SU-DHL-6 (cell line): ENCODE measurements at regions not wholly inside any gene's neighbourhood (a gene's known extent, or its start where the extent isn't known, plus 50 kb on each side); places are given as distances from the start of the nearest gene placed in this dataset.

ENCODE experiments used
- H2AFZ ChIP-seq: fragments of 200-600 bp; sonication (generic); 2 replicates; pipeline ENCODE4 v1.6.1; 2014; ENCODE audit warnings: low read depth, mild to moderate bottlenecking, moderate library complexity, mixed read lengths, antibody characterized with exemption, low read length; ENCODE audit not compliant: severe bottlenecking
- H3F3A ChIP-seq: fragments of 200-600 bp; shearing (Covaris generic); 2 replicates; pipeline ENCODE4 v1.6.0; 2016; ENCODE audit warnings: antibody characterized with exemption, mild to moderate bottlenecking; ENCODE audit not compliant: insufficient read depth
- H3K27ac ChIP-seq: fragments of 200-600 bp; sonication (generic); 2 replicates; pipeline ENCODE4 v1.5.1; 2016; ENCODE audit warnings: low read depth, mild to moderate bottlenecking, low read length, moderate library complexity, mixed read lengths
- H3K27me3 ChIP-seq: fragments of 200-600 bp; sonication (generic), shearing (Covaris generic); 2 replicates; pipeline ENCODE4 v1.6.0; 2014; ENCODE audit warnings: mild to moderate bottlenecking, low read length
- H3K36me3 ChIP-seq: fragments of 200-600 bp; sonication (generic); 2 replicates; pipeline ENCODE4 v1.6.1; 2014; ENCODE audit warnings: mild to moderate bottlenecking, low read length, mixed read lengths
- H3K4me2 ChIP-seq: fragments of 300-600, 200-600 bp; shearing (Covaris generic), sonication (generic); 2 replicates; pipeline ENCODE4 v1.6.0; 2014; ENCODE audit warnings: low read length, low read depth, mild to moderate bottlenecking; ENCODE audit not compliant: poor library complexity, severe bottlenecking
- H3K4me3 ChIP-seq: fragments of 200-600 bp; sonication (generic); 2 replicates; pipeline ENCODE4 v1.5.1; 2014; ENCODE audit warnings: antibody characterized with exemption, low read length, mild to moderate bottlenecking, mixed read lengths; ENCODE audit not compliant: insufficient read depth, poor library complexity, severe bottlenecking
- H3K79me2 ChIP-seq: fragments of 200-600 bp; sonication (generic); 2 replicates; pipeline ENCODE4 v1.6.1; 2014; ENCODE audit warnings: mild to moderate bottlenecking, low read length, moderate library complexity; ENCODE audit not compliant: insufficient read depth
- H3K9ac ChIP-seq: fragments of 200-600 bp; sonication (generic); 2 replicates; pipeline ENCODE4 v1.7.0; 2014; ENCODE audit warnings: mild to moderate bottlenecking, low read length
- H3K9me2 ChIP-seq: fragments of 200-600 bp; sonication (generic); replicated peaks from 2 replicates; pipeline ENCODE4 v1.6.1; 2014; ENCODE audit warnings: low read length; ENCODE audit not compliant: insufficient read depth
- H3K9me3 ChIP-seq: fragments of 200-600 bp; sonication (generic); 2 replicates; pipeline ENCODE4 v1.6.1; 2014; ENCODE audit warnings: low read length, mixed read lengths; ENCODE audit not compliant: insufficient read depth
- H4K20me1 ChIP-seq: fragments of 200-600 bp; sonication (generic); 2 replicates; pipeline ENCODE4 v1.6.1; 2014; ENCODE audit warnings: low read depth, mild to moderate bottlenecking, antibody characterized with exemption, low read length, moderate library complexity, mixed read lengths
- CTCF ChIP-seq: fragments of 200-600 bp; sonication (generic); IDR thresholded peaks from one replicate; pipeline ENCODE4 v1.5.1; 2017; ENCODE audit warnings: antibody characterized with exemption, mild to moderate bottlenecking, low read length, moderate library complexity; ENCODE audit not compliant: insufficient read depth, poor library complexity, severe bottlenecking
- EZH2phosphoT487 ChIP-seq: fragments of 200-600 bp; sonication (generic), shearing (Covaris generic); conservative IDR thresholded peaks from 2 replicates; pipeline ENCODE4 v1.6.1; 2018; ENCODE audit warnings: mild to moderate bottlenecking, antibody characterized with exemption, low read length, moderate library complexity, mixed read lengths

- Histone ChIP-seq H3K36me3 (no peaks in the 10 kb centered on the region), H3K27ac (no peak overlapping the region), H3K9me3 (no peaks in the 10 kb centered on the region; the same call in 1 of the 2 replicates), H3K9ac (no peak overlapping the region), H3K9me2 (no peaks in the 10 kb centered on the region), H2AFZ (no peak overlapping the region), H3K79me2 (no peaks in the 10 kb centered on the region), H3K27me3 (no peaks in the 10 kb centered on the region), H3F3A (no peaks in the 10 kb centered on the region), H3K4me2 (no peak overlapping the region), H3K4me3 (no peak overlapping the region), H4K20me1 (no peaks in the 10 kb centered on the region)
- TF ChIP-seq EZH2phosphoT487 (no peak), CTCF (no peak)
Measured at GRCh38 chr11:27277843-27278242, 85.2 kb downstream of the CCDC34 start.

GRCh38 chr11:27276141-27276540, 86.9 kb downstream of the CCDC34 start:
- no peaks in the 10 kb centered on the region for H3F3A ChIP-seq
- H3K4me2 ChIP-seq = no peak overlapping the region
- H3K27ac ChIP-seq = no peak overlapping the region
- H3K9ac ChIP-seq = no peak overlapping the region
- no peaks in the 10 kb centered on the region for H3K27me3 ChIP-seq
- H2AFZ ChIP-seq = no peak overlapping the region
- H3K4me3 ChIP-seq = no peak overlapping the region
- H3K9me2 ChIP-seq = no peaks in the 10 kb centered on the region
- H3K36me3 ChIP-seq = no peaks in the 10 kb centered on the region
- no peaks in the 10 kb centered on the region for H4K20me1 ChIP-seq
- H3K79me2 ChIP-seq = no peaks in the 10 kb centered on the region
- TF ChIP-seq CTCF (no peak), EZH2phosphoT487 (no peak)
- no peaks in the 10 kb centered on the region; the same call in 1 of the 2 replicates for H3K9me3 ChIP-seq

- no peaks in the 10 kb centered on the region for H3K36me3 ChIP-seq
- no peaks in the 10 kb centered on the region for H3K27me3 ChIP-seq
- no peak overlapping the region for H3K4me3 ChIP-seq
- no peak for TF ChIP-seq EZH2phosphoT487
- TF ChIP-seq CTCF = no peak
- no peak overlapping the region for H3K9ac ChIP-seq
- H2AFZ ChIP-seq = no peak overlapping the region
- no peaks in the 10 kb centered on the region for H4K20me1 ChIP-seq
- H3K4me2 ChIP-seq = no peak overlapping the region
- H3K9me3 ChIP-seq = no peaks in the 10 kb centered on the region; the same call in 1 of the 2 replicates
- no peaks in the 10 kb centered on the region for H3K9me2 ChIP-seq
- no peaks in the 10 kb centered on the region for H3F3A ChIP-seq
- no peaks in the 10 kb centered on the region for H3K79me2 ChIP-seq
- H3K27ac ChIP-seq = no peak overlapping the region
Measured at GRCh38 chr11:27274854-27275395, 88.1 kb downstream of the CCDC34 start.
